DND-41 (cell line): ENCODE measurements at regions not wholly inside any gene's neighbourhood (a gene's known extent, or its start where the extent isn't known, plus 50 kb on each side); places are given as distances from the start of the nearest gene placed in this dataset.

Experiments
- CTCF ChIP-seq: IDR thresholded peaks from 2 replicates; pipeline ENCODE4 v1.5.1; 2012; ENCODE audit warnings: borderline replicate concordance, low read length, moderate library complexity, mild to moderate bottlenecking; ENCODE audit not compliant: poor library complexity, severe bottlenecking; ENCODE audit errors: extremely low read depth
- EZH2 ChIP-seq: IDR thresholded peaks from 3 replicates; pipeline ENCODE4 v1.6.1; 2012; ENCODE audit warnings: borderline replicate concordance, low read depth, mild to moderate bottlenecking, moderate library complexity, low read length, inconsistent platforms; ENCODE audit not compliant: severe bottlenecking

GRCh38 chr12:9392842-9393241 is 184.6 kb upstream of the PZP start:
- TF ChIP-seq CTCF: no peak
- no peak for TF ChIP-seq EZH2
